ENCODE measurements at regions not wholly inside any gene's neighbourhood (a gene's known extent, or its start where the extent isn't known, plus 50 kb on each side); places are given as distances from the start of the nearest gene placed in this dataset.

GRCh38 chr18:75831960-75832359 is 404.5 kb upstream of the SMIM21 start:
- H3K4me1 Mint-ChIP-seq: no peaks in the 10 kb centered on the region
- no peaks in the 10 kb centered on the region for H3K27me3 Mint-ChIP-seq
- H3K4me3 Mint-ChIP-seq: no peak overlapping the region
- no peaks in the 10 kb centered on the region for H3K9me3 Mint-ChIP-seq
- no peak for DNase-seq
- no peak overlapping the region for H3K27ac Mint-ChIP-seq
- no peaks in the 10 kb centered on the region for H3K36me3 Mint-ChIP-seq (ENCODE audit: low read depth)
- intact Hi-C loops (cut with micrococcal nuclease): no loop called here

GRCh38 chr18:75830828-75831227 is 403.3 kb upstream of the SMIM21 start:
- intact Hi-C loops (cut with micrococcal nuclease): no loop called here
- Mint-ChIP-seq H3K9me3 (no peaks in the 10 kb centered on the region), H3K27me3 (no peaks in the 10 kb centered on the region), H3K27ac (no peak overlapping the region), H3K4me1 (no peaks in the 10 kb centered on the region), H3K36me3 (ENCODE audit: low read depth) (no peaks in the 10 kb centered on the region), H3K4me3 (no peak overlapping the region)
- no peak for DNase-seq

DNA sequence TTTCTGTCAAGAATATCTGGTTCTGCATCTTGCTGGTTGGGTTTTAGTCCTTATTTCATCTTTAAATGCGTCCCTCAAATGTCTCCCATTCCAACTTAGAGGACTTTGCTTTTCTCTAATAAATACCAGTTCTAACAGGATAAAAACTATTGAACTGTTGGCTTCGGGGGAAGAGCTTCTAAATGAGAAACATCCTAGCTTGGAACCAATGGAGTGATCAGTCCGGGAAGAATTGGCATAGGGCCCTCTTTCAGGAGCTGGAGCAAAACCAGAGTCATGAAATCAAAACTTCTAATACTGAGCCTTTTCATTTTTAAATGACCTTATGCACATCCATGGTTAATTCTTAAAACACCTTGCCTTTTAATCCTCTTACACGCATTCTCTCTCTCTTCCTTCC is 401.6 kb upstream of the SMIM21 start:
- H3K27me3 Mint-ChIP-seq: no peaks in the 10 kb centered on the region
- DNase-seq: no peak
- no peaks in the 10 kb centered on the region for H3K4me1 Mint-ChIP-seq
- H3K27ac Mint-ChIP-seq: no peak overlapping the region
- H3K9me3 Mint-ChIP-seq: no peaks in the 10 kb centered on the region
- intact Hi-C loops (cut with micrococcal nuclease): no loop called here
- H3K4me3 Mint-ChIP-seq: no peak overlapping the region
- H3K36me3 Mint-ChIP-seq (ENCODE audit: low read depth): no peaks in the 10 kb centered on the region

GRCh38 chr18:75828379-75828778 is 400.9 kb upstream of the SMIM21 start:
- Mint-ChIP-seq H3K36me3 (ENCODE audit: low read depth) (no peaks in the 10 kb centered on the region), H3K27ac (no peak overlapping the region), H3K4me1 (no peaks in the 10 kb centered on the region), H3K27me3 (no peaks in the 10 kb centered on the region), H3K4me3 (no peak overlapping the region), H3K9me3 (no peaks in the 10 kb centered on the region)
- no peak for DNase-seq
- intact Hi-C loops (cut with micrococcal nuclease): no loop called here

GRCh38 chr18:75827751-75828287 is 400.3 kb upstream of the SMIM21 start:
- Mint-ChIP-seq H3K9me3 (no peaks in the 10 kb centered on the region), H3K4me3 (no peak overlapping the region), H3K27me3 (no peaks in the 10 kb centered on the region), H3K27ac (no peak overlapping the region), H3K4me1 (no peaks in the 10 kb centered on the region), H3K36me3 (ENCODE audit: low read depth) (no peaks in the 10 kb centered on the region)
- intact Hi-C loops (cut with micrococcal nuclease): no loop called here
- DNase-seq: no peak

DNA sequence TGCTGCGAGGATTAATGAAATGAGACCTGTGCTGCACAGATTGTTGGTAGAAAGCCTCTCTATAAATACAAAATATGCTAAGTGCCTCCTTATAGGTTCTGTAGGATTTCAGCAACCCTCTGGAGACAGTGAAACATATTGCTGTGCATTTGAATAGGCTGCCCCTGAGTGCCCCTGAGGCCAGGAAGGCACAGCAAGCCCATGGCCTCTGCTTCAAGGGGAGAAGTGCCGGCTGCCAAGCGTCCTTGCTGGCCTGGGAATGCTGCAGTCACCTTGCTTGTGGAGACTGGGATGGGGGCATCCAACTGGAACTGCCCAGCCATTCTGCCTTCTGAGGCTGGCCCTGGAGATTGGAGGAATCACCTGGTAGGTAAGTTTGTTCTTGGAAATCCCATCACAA is 397.2 kb upstream of the SMIM21 start:
- H3K4me3 Mint-ChIP-seq: no peak overlapping the region
- H3K27ac Mint-ChIP-seq: no peak overlapping the region
- DNase-seq: no peak
- H3K27me3 Mint-ChIP-seq: no peaks in the 10 kb centered on the region
- intact Hi-C loops (cut with micrococcal nuclease): no loop called here
- no peaks in the 10 kb centered on the region for H3K9me3 Mint-ChIP-seq
- no peaks in the 10 kb centered on the region for H3K4me1 Mint-ChIP-seq
- H3K36me3 Mint-ChIP-seq (ENCODE audit: low read depth): no peaks in the 10 kb centered on the region

- no peak overlapping the region for H3K4me3 Mint-ChIP-seq
- H3K9me3 Mint-ChIP-seq: no peaks in the 10 kb centered on the region
- H3K27me3 Mint-ChIP-seq: no peaks in the 10 kb centered on the region
- DNase-seq: no peak
- no peak overlapping the region for H3K27ac Mint-ChIP-seq
- intact Hi-C loops (cut with micrococcal nuclease): no loop called here
- H3K4me1 Mint-ChIP-seq: no peaks in the 10 kb centered on the region
- no peaks in the 10 kb centered on the region for H3K36me3 Mint-ChIP-seq (ENCODE audit: low read depth)
Observed at GRCh38 chr18:75823471-75823870, 396.0 kb upstream of the SMIM21 start.

- DNase-seq: no peak
- intact Hi-C loops (cut with micrococcal nuclease): no loop called here
- no peaks in the 10 kb centered on the region for H3K9me3 Mint-ChIP-seq
- no peaks in the 10 kb centered on the region for H3K4me1 Mint-ChIP-seq
- H3K36me3 Mint-ChIP-seq (ENCODE audit: low read depth): no peaks in the 10 kb centered on the region
- no peak overlapping the region for H3K4me3 Mint-ChIP-seq
- H3K27ac Mint-ChIP-seq: no peak overlapping the region
- no peaks in the 10 kb centered on the region for H3K27me3 Mint-ChIP-seq
Observed at GRCh38 chr18:75818383-75818782, 390.9 kb upstream of the SMIM21 start.

DNA sequence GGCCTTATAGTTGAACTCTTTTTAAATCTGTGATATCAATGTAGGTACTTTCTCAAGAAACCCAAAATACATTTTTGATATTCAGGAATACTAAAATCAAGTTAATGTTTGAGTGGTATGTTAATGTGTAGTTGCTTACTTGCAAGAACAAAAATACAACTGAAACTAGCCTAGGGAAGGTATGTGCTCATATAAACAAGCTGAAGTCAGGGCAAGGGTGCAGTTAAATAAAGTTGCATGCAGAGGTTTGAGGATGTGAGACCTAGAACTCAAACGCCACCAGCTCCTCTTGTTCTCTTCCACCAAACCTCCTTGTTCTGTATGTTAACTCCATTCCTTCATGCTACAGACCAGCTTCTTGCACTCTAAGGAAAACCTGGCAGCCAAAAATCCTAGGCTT is 388.3 kb upstream of the SMIM21 start:
- intact Hi-C loops (cut with micrococcal nuclease): no loop called here
- Mint-ChIP-seq H3K9me3 (no peaks in the 10 kb centered on the region), H3K27ac (no peak overlapping the region), H3K36me3 (ENCODE audit: low read depth) (no peaks in the 10 kb centered on the region), H3K4me3 (no peak overlapping the region), H3K4me1 (no peaks in the 10 kb centered on the region), H3K27me3 (no peaks in the 10 kb centered on the region)
- no peak for DNase-seq

GRCh38 chr18:75812761-75813160 is 385.3 kb upstream of the SMIM21 start:
- H3K4me3 Mint-ChIP-seq: no peak overlapping the region
- DNase-seq: no peak
- no peak overlapping the region for H3K27ac Mint-ChIP-seq
- no peaks in the 10 kb centered on the region for H3K27me3 Mint-ChIP-seq
- H3K4me1 Mint-ChIP-seq: no peaks in the 10 kb centered on the region
- H3K9me3 Mint-ChIP-seq: no peaks in the 10 kb centered on the region
- H3K36me3 Mint-ChIP-seq (ENCODE audit: low read depth): no peaks in the 10 kb centered on the region
- intact Hi-C loops (cut with micrococcal nuclease): no loop called here

DNA sequence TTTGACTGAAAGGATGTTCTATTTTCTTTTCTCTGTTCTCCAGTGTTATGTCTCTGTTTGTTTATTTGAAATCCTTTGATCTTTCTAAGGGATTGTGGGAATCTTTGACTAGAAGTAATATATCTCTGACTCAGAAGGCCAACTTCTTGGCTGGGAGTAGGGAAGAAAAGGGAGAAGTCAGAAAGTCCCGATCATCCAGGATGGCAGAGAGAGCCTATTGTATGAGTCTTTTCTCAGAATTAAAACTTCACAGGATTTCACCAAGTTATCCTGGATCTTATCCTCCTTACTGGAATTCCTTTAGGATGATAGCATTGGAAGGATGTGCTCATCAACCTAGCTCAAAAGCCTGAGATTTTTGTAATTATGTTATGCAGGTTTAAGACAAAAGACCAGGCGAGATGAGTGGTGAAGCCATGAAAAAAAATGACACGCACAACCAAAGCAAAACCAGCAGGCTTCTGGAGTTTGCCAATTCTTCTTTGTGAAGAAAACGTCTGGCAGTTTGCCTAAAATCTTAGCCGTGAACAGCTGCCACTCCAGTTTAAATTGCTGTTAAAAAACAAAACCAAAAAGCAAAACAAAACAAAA is 383.6 kb upstream of the SMIM21 start:
- no peak for DNase-seq
- no peaks in the 10 kb centered on the region for H3K36me3 Mint-ChIP-seq (ENCODE audit: low read depth)
- H3K27me3 Mint-ChIP-seq: peaks cover 2% of the 10 kb centered on the region
- no peaks in the 10 kb centered on the region for H3K9me3 Mint-ChIP-seq
- no peak overlapping the region for H3K27ac Mint-ChIP-seq
- H3K4me1 Mint-ChIP-seq: no peaks in the 10 kb centered on the region
- intact Hi-C loops (cut with micrococcal nuclease): no loop called here
- H3K4me3 Mint-ChIP-seq: no peak overlapping the region

DNA sequence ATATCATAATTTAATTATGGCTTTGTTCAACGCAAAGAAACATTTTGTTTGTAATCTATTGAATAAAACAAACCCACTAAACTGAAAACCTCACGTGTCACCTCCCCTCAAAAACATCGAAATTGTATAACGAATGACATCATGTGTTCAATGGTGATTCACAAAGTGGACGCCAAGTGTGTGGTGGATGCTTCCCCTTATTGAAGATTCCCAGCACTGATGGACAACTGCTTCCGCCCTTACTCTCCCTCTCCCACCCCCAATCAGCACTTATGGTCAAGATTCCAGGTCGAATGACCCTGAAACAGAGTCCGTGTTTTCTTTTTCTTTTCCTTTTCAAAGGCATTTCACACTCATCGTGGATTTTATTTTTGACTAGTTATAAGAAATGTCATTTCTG is 383.0 kb upstream of the SMIM21 start:
- H3K27ac Mint-ChIP-seq: no peak overlapping the region
- no peaks in the 10 kb centered on the region for H3K4me1 Mint-ChIP-seq
- intact Hi-C loops (cut with micrococcal nuclease): no loop called here
- no peaks in the 10 kb centered on the region for H3K36me3 Mint-ChIP-seq (ENCODE audit: low read depth)
- H3K9me3 Mint-ChIP-seq: no peaks in the 10 kb centered on the region
- no peak for DNase-seq
- H3K27me3 Mint-ChIP-seq: peaks cover 2% of the 10 kb centered on the region
- no peak overlapping the region for H3K4me3 Mint-ChIP-seq

DNA sequence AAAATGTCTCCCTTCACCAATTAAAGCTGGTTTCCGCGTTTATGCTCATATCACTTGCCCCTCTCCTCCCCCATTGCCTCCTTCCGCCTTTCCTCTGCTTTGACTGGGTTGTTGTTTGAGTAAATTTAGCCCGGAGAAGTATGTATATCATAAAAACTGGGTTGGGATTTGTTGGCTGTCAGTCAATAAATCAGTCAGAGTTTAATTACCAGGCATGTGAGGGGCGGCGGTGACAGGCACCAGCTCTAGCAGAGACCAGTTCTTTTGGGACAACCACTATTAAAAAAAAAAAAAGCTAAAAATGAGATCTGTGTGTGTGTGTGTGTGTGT is 382.4 kb upstream of the SMIM21 start:
- intact Hi-C loops (cut with micrococcal nuclease): no loop called here
- Mint-ChIP-seq H3K4me3 (no peak overlapping the region), H3K36me3 (ENCODE audit: low read depth) (no peaks in the 10 kb centered on the region), H3K4me1 (no peaks in the 10 kb centered on the region), H3K9me3 (no peaks in the 10 kb centered on the region), H3K27ac (no peak overlapping the region), H3K27me3 (peaks cover 2% of the 10 kb centered on the region)
- DNase-seq: no peak

- Mint-ChIP-seq H3K4me1 (no peaks in the 10 kb centered on the region), H3K9me3 (no peaks in the 10 kb centered on the region), H3K27ac (no peak overlapping the region), H3K27me3 (peaks cover 2% of the 10 kb centered on the region), H3K36me3 (ENCODE audit: low read depth) (no peaks in the 10 kb centered on the region), H3K4me3 (no peak overlapping the region)
- no peak for DNase-seq
- intact Hi-C loops (cut with micrococcal nuclease): no loop called here
Observed at GRCh38 chr18:75809151-75809925, 381.8 kb upstream of the SMIM21 start.

DNA sequence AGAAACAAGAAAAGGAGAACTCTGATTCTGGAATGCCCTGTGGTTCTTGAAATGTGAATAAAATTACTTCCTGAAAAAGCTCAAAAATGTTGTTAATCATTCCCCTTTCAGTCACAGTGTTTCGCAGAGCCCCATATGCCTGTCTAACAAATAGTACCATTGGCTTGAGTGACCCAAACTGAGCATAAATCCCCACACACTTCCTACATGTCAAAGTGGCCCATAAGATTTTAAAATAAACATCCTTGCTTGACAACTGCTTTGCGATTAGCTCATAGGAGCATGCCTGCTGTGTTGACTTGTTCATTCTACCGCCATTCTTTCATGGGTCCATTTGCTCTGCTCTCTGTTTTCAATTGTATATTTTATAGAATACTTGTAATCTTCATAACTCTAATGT is 377.8 kb upstream of the SMIM21 start:
- intact Hi-C loops (cut with micrococcal nuclease): no loop called here
- H3K9me3 Mint-ChIP-seq: no peaks in the 10 kb centered on the region
- no peak for DNase-seq
- no peaks in the 10 kb centered on the region for H3K4me1 Mint-ChIP-seq
- no peak overlapping the region for H3K4me3 Mint-ChIP-seq
- H3K36me3 Mint-ChIP-seq (ENCODE audit: low read depth): no peaks in the 10 kb centered on the region
- no peak overlapping the region for H3K27ac Mint-ChIP-seq
- H3K27me3 Mint-ChIP-seq: peaks cover 2% of the 10 kb centered on the region
